Lower leg skin (tissue), 3 donors: ENCODE measurements at regions not wholly inside any gene's neighbourhood (a gene's known extent, or its start where the extent isn't known, plus 50 kb on each side); places are given as distances from the start of the nearest gene placed in this dataset.

Experiments
- POLR2A ChIP-seq, 2 donors: fragments of 450-650 bp; IDR thresholded peaks; one replicate each; pipeline ENCODE4 v1.6.1; 2016 to 2017; ENCODE audit warnings: antibody characterized with exemption in 2 of 2, mild to moderate bottlenecking in 1 of 2, moderate library complexity in 1 of 2
- TF ChIP-seq, protein P1 (sequence below), 3 donors: fragments of 450-650 bp; IDR thresholded peaks; one replicate each; pipeline ENCODE4 v1.5.1; 2016; ENCODE audit warnings: antibody characterized with exemption in 3 of 3, mild to moderate bottlenecking in 3 of 3, moderate library complexity in 2 of 3

DNA sequence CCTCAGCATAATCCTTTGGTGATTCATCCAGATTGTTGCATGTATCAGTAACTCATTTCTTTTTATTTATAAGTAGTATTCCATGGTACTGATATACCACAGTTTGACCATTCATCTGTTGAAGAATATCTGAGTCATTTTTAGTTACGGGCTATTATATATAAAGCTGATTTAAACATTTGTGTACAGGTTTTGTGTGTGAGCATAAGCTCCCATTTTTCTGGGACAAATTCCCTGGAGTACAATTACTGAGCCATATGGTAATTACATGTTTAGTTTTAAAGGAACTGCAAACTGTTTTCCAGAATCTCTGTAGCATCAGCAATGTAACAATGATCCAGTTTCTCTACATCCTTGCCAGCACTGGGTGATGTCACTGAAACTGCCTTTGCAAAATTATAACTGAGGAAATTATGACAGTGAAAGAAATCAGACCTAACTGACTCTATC is 236.2 kb upstream of the KRR1 start:
- TF ChIP-seq, protein P1, sequence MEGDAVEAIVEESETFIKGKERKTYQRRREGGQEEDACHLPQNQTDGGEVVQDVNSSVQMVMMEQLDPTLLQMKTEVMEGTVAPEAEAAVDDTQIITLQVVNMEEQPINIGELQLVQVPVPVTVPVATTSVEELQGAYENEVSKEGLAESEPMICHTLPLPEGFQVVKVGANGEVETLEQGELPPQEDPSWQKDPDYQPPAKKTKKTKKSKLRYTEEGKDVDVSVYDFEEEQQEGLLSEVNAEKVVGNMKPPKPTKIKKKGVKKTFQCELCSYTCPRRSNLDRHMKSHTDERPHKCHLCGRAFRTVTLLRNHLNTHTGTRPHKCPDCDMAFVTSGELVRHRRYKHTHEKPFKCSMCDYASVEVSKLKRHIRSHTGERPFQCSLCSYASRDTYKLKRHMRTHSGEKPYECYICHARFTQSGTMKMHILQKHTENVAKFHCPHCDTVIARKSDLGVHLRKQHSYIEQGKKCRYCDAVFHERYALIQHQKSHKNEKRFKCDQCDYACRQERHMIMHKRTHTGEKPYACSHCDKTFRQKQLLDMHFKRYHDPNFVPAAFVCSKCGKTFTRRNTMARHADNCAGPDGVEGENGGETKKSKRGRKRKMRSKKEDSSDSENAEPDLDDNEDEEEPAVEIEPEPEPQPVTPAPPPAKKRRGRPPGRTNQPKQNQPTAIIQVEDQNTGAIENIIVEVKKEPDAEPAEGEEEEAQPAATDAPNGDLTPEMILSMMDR (IDR thresholded peaks at IDR 0.05): no peak
- TF ChIP-seq POLR2A (IDR thresholded peaks at IDR 0.05): no peak
